ENCODE measurements at regions not wholly inside any gene's neighbourhood (a gene's known extent, or its start where the extent isn't known, plus 50 kb on each side); places are given as distances from the start of the nearest gene placed in this dataset.

DNA sequence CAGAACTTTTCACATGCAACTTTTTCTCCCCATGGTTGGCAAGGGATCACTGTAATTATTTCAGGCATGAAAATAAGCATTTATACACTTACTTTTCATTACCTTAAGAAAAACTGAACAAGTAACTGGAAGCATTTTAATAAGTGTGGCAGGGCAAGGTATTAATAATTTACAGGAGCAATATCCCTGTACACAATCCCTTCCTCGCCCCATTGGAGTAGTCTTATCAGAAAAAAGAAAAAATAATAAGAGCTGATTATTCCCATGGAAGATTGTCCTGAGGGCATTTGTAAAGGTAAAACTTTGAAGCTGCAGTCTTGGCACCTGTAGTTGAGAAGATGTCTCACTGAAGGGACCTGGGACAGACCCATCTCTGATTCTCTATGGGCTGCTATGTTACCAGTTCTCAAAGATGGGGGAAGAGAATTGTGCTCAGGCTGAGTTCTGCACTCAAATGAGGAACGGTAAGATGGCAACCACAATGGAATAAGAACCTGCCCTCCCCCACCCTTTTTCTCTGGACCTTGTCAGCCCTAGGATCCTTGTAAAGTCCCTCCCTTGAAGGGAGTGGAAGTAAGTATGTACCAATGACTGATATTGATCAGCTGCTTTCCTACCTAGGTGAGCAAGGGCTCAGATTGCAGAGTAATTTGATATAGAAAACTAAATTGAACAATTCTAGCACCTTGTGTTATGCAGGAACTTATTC lies 70.0 kb upstream of the AHI1 start:
- TF ChIP-seq EZH2 (optimal IDR thresholded peaks at IDR 0.05; ENCODE audit: low read depth, low read length): no peak
- no peak for TF ChIP-seq EZH2phosphoT487 (IDR thresholded peaks at IDR 0.05; ENCODE audit: low read length)
- TF ChIP-seq, protein P1, sequence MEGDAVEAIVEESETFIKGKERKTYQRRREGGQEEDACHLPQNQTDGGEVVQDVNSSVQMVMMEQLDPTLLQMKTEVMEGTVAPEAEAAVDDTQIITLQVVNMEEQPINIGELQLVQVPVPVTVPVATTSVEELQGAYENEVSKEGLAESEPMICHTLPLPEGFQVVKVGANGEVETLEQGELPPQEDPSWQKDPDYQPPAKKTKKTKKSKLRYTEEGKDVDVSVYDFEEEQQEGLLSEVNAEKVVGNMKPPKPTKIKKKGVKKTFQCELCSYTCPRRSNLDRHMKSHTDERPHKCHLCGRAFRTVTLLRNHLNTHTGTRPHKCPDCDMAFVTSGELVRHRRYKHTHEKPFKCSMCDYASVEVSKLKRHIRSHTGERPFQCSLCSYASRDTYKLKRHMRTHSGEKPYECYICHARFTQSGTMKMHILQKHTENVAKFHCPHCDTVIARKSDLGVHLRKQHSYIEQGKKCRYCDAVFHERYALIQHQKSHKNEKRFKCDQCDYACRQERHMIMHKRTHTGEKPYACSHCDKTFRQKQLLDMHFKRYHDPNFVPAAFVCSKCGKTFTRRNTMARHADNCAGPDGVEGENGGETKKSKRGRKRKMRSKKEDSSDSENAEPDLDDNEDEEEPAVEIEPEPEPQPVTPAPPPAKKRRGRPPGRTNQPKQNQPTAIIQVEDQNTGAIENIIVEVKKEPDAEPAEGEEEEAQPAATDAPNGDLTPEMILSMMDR (IDR thresholded peaks at IDR 0.05; ENCODE audit: low read length): no peak
- Histone ChIP-seq H3K9me2 (replicated peaks; ENCODE audit: insufficient read depth, low read length) (no peaks in the 10 kb centered on the region), H3K4me2 (ENCODE audit: low read depth, low read length) (no peak overlapping the region), H2AFZ (ENCODE audit: low read length) (no peak overlapping the region), H3K27me3 (replicated peaks; ENCODE audit: insufficient read depth, low read length) (no peaks in the 10 kb centered on the region), H3K27ac (ENCODE audit: low read length) (no peak overlapping the region), H3K9ac (ENCODE audit: low read length) (no peak overlapping the region), H3K4me1 (ENCODE audit: low read length) (peaks cover 6% of the 10 kb centered on the region; the same call in 1 of the 2 replicates), H3F3A (ENCODE audit: insufficient read depth, low read length) (no peaks in the 10 kb centered on the region), H3K36me3 (replicated peaks; ENCODE audit: insufficient read depth, low read length) (no peaks in the 10 kb centered on the region), H3K9me3 (replicated peaks; ENCODE audit: insufficient read depth, low read length) (no peaks in the 10 kb centered on the region), H4K20me1 (ENCODE audit: insufficient read depth, low read length) (no peaks in the 10 kb centered on the region), H3K4me3 (ENCODE audit: low read length) (no peak overlapping the region), H3K79me2 (ENCODE audit: low read length) (no peaks in the 10 kb centered on the region)
- no peak for DNase-seq

GRCh38 chr6:135568379-135568778 lies 70.8 kb upstream of the AHI1 start:
- Histone ChIP-seq H3K36me3 (replicated peaks; ENCODE audit: insufficient read depth, low read length) (no peaks in the 10 kb centered on the region), H3K9ac (ENCODE audit: low read length) (no peak overlapping the region), H3K4me3 (ENCODE audit: low read length) (no peak overlapping the region), H3K4me2 (ENCODE audit: low read depth, low read length) (peak overlapping the region; percentile 24; the same call in 1 of the 2 replicates), H3K4me1 (ENCODE audit: low read length) (peaks cover 6% of the 10 kb centered on the region; the same call in 1 of the 2 replicates), H3F3A (ENCODE audit: insufficient read depth, low read length) (no peaks in the 10 kb centered on the region), H3K27me3 (replicated peaks; ENCODE audit: insufficient read depth, low read length) (no peaks in the 10 kb centered on the region), H3K27ac (ENCODE audit: low read length) (no peak overlapping the region), H3K9me3 (replicated peaks; ENCODE audit: insufficient read depth, low read length) (no peaks in the 10 kb centered on the region), H4K20me1 (ENCODE audit: insufficient read depth, low read length) (no peaks in the 10 kb centered on the region), H2AFZ (ENCODE audit: low read length) (no peak overlapping the region), H3K79me2 (ENCODE audit: low read length) (no peaks in the 10 kb centered on the region), H3K9me2 (replicated peaks; ENCODE audit: insufficient read depth, low read length) (no peaks in the 10 kb centered on the region)
- DNase-seq: peak; percentile 66
- TF ChIP-seq EZH2 (optimal IDR thresholded peaks at IDR 0.05; ENCODE audit: low read depth, low read length) (no peak), EZH2phosphoT487 (IDR thresholded peaks at IDR 0.05; ENCODE audit: low read length) (no peak)
- TF ChIP-seq, protein P1 (IDR thresholded peaks at IDR 0.05; ENCODE audit: low read length): no peak

DNA sequence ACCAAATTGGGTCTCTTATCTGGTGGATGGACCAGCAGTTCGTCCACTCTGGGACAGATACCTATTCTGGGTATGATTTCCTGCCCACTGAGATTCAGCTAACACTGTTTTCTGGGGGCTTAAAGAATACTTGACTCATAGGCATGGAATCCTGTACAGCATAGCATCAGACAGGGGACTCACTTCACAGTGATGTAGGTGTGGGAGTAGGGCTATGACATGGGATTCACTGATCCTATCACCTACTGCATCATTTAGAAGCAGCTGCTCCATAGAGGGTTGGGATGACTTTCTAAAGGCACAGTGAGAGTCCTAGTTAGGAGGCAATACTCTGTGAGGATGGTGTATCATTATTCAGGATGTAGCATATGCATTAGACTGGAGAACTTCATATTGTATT lies 74.5 kb upstream of the AHI1 start:
- H3K27ac ChIP-seq (ENCODE audit: low read length): no peak overlapping the region
- no peaks in the 10 kb centered on the region for H3F3A ChIP-seq (ENCODE audit: insufficient read depth, low read length)
- H3K9me3 ChIP-seq (replicated peaks; ENCODE audit: insufficient read depth, low read length): no peaks in the 10 kb centered on the region
- H3K9me2 ChIP-seq (replicated peaks; ENCODE audit: insufficient read depth, low read length): no peaks in the 10 kb centered on the region
- no peaks in the 10 kb centered on the region for H3K27me3 ChIP-seq (replicated peaks; ENCODE audit: insufficient read depth, low read length)
- H3K79me2 ChIP-seq (ENCODE audit: low read length): no peaks in the 10 kb centered on the region
- H3K4me2 ChIP-seq (ENCODE audit: low read depth, low read length): no peak overlapping the region
- TF ChIP-seq EZH2 (optimal IDR thresholded peaks at IDR 0.05; ENCODE audit: low read depth, low read length) (no peak), EZH2phosphoT487 (IDR thresholded peaks at IDR 0.05; ENCODE audit: low read length) (no peak)
- TF ChIP-seq, protein P1 (IDR thresholded peaks at IDR 0.05; ENCODE audit: low read length): no peak
- DNase-seq: no peak
- H4K20me1 ChIP-seq (ENCODE audit: insufficient read depth, low read length): no peaks in the 10 kb centered on the region
- H3K9ac ChIP-seq (ENCODE audit: low read length): no peak overlapping the region
- H3K4me3 ChIP-seq (ENCODE audit: low read length): no peak overlapping the region
- H3K36me3 ChIP-seq (replicated peaks; ENCODE audit: insufficient read depth, low read length): no peaks in the 10 kb centered on the region
- H3K4me1 ChIP-seq (ENCODE audit: low read length): peaks cover 6% of the 10 kb centered on the region; the same call in 1 of the 2 replicates
- no peak overlapping the region for H2AFZ ChIP-seq (ENCODE audit: low read length)
